GM12878 (cell line): ENCODE measurements at regions not wholly inside any gene's neighbourhood (a gene's known extent, or its start where the extent isn't known, plus 50 kb on each side); places are given as distances from the start of the nearest gene placed in this dataset.

Source experiments
- ATAC-seq: fragments of 200-7000 bp; cut with Tn5 transposase; 3 replicates; pipeline ENCODE4 v1.9.1; 2020; ENCODE audit warnings: mild to moderate bottlenecking, moderate library complexity
- BruUV-seq: library from RNA; stranded (reverse); fragments of 400-500 nt; replicated peaks from 2 replicates; lab custom pipeline; 2021; lab: Mats Ljungman, UMichigan
- CTCF ChIA-PET: fragments of 300-600 bp; sonication (Branson Sonifier 250); formaldehyde crosslinking; extraction: SDS; loops from one replicate; lab custom pipeline; 2021; ENCODE audit warnings: inconsistent platforms; lab: Yijun Ruan, JAX
- POLR2A ChIA-PET: fragments of 350-600 bp; formaldehyde crosslinking; extraction: SDS; loops from one replicate; lab custom pipeline; 2021; ENCODE audit warnings: inconsistent platforms; lab: Charles Lee
- RAD21 ChIA-PET: fragments of 300-600 bp; sonication (Branson Sonifier 250); formaldehyde crosslinking; loops from one replicate; lab custom pipeline; 2023; ENCODE audit warnings: antibody characterized with exemption; ENCODE audit not compliant: unreplicated experiment; lab: Charles Lee
- SMC1A ChIA-PET: fragments of 300-600 bp; sonication (Branson Sonifier 250); formaldehyde crosslinking; loops from one replicate; lab custom pipeline; 2023; ENCODE audit not compliant: unreplicated experiment, uncharacterized antibody; lab: Charles Lee
- DNase-seq: peaks from one replicate; pipeline ENCODE4 v3.0.0-alpha.2; 2011; ENCODE audit warnings: low read depth, low spot score
- FAIRE-seq: peaks from 3 replicates; lab custom pipeline; 2011; peaks lifted over from hg19 to GRCh38; lab: Jason Lieb, UNC
- H2AFZ ChIP-seq: 2 replicates; pipeline ENCODE4 v1.6.0; 2011; ENCODE audit warnings: low read depth, low read length, control low read depth; ENCODE audit not compliant: control insufficient read depth
- H3K27ac ChIP-seq: 2 replicates; pipeline ENCODE4 v1.5.1; 2011; ENCODE audit warnings: control low read depth; ENCODE audit not compliant: control insufficient read depth, insufficient read depth
- H3K27me3 ChIP-seq, 2 experiments: replicated peaks in 1 of 2; 2 replicates each; pipeline versions ENCODE4 v1.6.0 to v1.6.1; 2011; ENCODE audit warnings: low read length in 1 of 2; ENCODE audit not compliant: control insufficient read depth in 2 of 2, insufficient read depth in 2 of 2
- H3K36me3 ChIP-seq, 2 experiments: 2 replicates each; pipeline ENCODE4 v1.5.1; 2011; ENCODE audit warnings: low read length in 1 of 2; ENCODE audit not compliant: control insufficient read depth in 2 of 2, insufficient read depth in 2 of 2
- H3K4me1 ChIP-seq: 2 replicates; pipeline ENCODE4 v1.6.1; 2011; ENCODE audit warnings: mild to moderate bottlenecking, low read length, moderate library complexity, mixed read lengths; ENCODE audit not compliant: control insufficient read depth, insufficient read depth
- H3K4me2 ChIP-seq: 2 replicates; pipeline ENCODE4 v1.6.0; 2011; ENCODE audit warnings: control low read depth; ENCODE audit not compliant: control insufficient read depth, insufficient read depth
- H3K4me3 ChIP-seq: fragments of 200-600 bp; sonication (generic); 2 replicates; pipeline ENCODE4 v1.5.1; 2016
- H3K79me2 ChIP-seq: 2 replicates; pipeline ENCODE4 v1.6.0; 2011; ENCODE audit warnings: low read length; ENCODE audit not compliant: control insufficient read depth, insufficient read depth
- H3K9ac ChIP-seq: 2 replicates; pipeline ENCODE4 v1.8.0; 2011; ENCODE audit warnings: low read length, control low read depth, mixed read lengths; ENCODE audit not compliant: control insufficient read depth, insufficient read depth
- H3K9me3 ChIP-seq: replicated peaks from 3 replicates; pipeline ENCODE4 v1.5.1; 2011; ENCODE audit warnings: mild to moderate bottlenecking, low read length; ENCODE audit not compliant: control insufficient read depth, insufficient read depth
- H4K20me1 ChIP-seq: 2 replicates; pipeline ENCODE4 v1.6.0; 2011; ENCODE audit not compliant: control insufficient read depth, insufficient read depth
- CBX3 ChIP-seq: fragments of 200-600 bp; sonication (generic); IDR thresholded peaks from 2 replicates; pipeline ENCODE4 v1.6.1; 2016; ENCODE audit warnings: low read depth, borderline replicate concordance
- EZH2 ChIP-seq: IDR thresholded peaks from 2 replicates; pipeline ENCODE4 v1.6.1; 2012; ENCODE audit warnings: low read depth, mild to moderate bottlenecking, control low read depth, inconsistent platforms, low read length, borderline replicate concordance; ENCODE audit not compliant: control insufficient read depth
- FOS ChIP-seq: IDR thresholded peaks from 3 replicates; pipeline ENCODE4 v1.6.1; 2011; ENCODE audit warnings: borderline replicate concordance; ENCODE audit not compliant: insufficient read length; ENCODE audit errors: extremely low read depth
- KLF5 ChIP-seq: fragments of 450-650 bp; IDR thresholded peaks from 2 replicates; pipeline ENCODE4 v1.6.1; 2014; ENCODE audit warnings: mild to moderate bottlenecking; ENCODE audit not compliant: partially characterized antibody
- LARP7 ChIP-seq: fragments of 450-650 bp; IDR thresholded peaks from 2 replicates; pipeline ENCODE4 v1.6.1; 2017; ENCODE audit warnings: mild to moderate bottlenecking
- NFYA ChIP-seq: IDR thresholded peaks from 2 replicates; pipeline ENCODE4 v1.6.1; 2011; ENCODE audit warnings: low read depth, mild to moderate bottlenecking, low read length, improper control_type of control experiment, borderline replicate concordance
- PRDM15 ChIP-seq: fragments of 450-650 bp; formaldehyde crosslinking; IDR thresholded peaks from 2 replicates; pipeline ENCODE4 v1.4.0; 2020; ENCODE audit warnings: mild to moderate bottlenecking, moderate library complexity
- RBBP5 ChIP-seq: fragments of 200-600 bp; sonication (generic); conservative IDR thresholded peaks from 2 replicates; pipeline ENCODE4 v1.6.1; 2016
- SPI1 ChIP-seq: IDR thresholded peaks from 2 replicates; pipeline ENCODE4 v1.6.1; 2011; ENCODE audit warnings: low read depth, mild to moderate bottlenecking, low read length, moderate library complexity, borderline replicate concordance; ENCODE audit not compliant: insufficient read depth
- STAT3 ChIP-seq: IDR thresholded peaks from 2 replicates; pipeline ENCODE4 v1.6.1; 2011; ENCODE audit warnings: low read depth, low read length, improper control_type of control experiment
- SUZ12 ChIP-seq: fragments of 200-600 bp; sonication (generic); IDR thresholded peaks from one replicate; pipeline ENCODE4 v1.6.1; 2018; ENCODE audit warnings: antibody characterized with exemption, mild to moderate bottlenecking; ENCODE audit not compliant: unreplicated experiment
- ZSCAN29 ChIP-seq: fragments of 450-650 bp; IDR thresholded peaks from 2 replicates; pipeline ENCODE4 v1.6.1; 2017; ENCODE audit warnings: mild to moderate bottlenecking, moderate library complexity
- in situ Hi-C: fragments of 300-500 bp; cut with MboI; formaldehyde crosslinking; loops from 9 replicates; pipeline ENCODE4 v1.14.3; 2018; ENCODE audit warnings: mixed read lengths
- intact Hi-C: fragments of 100-400 bp; cut with micrococcal nuclease; formaldehyde crosslinking; loops from one replicate; pipeline ENCODE4 v1.14.2; 2022; ENCODE audit not compliant: unreplicated experiment

- no peak for TF ChIP-seq STAT3
- no peak for TF ChIP-seq NFYA
- TF ChIP-seq ZSCAN29 = no peak
- TF ChIP-seq KLF5 = no peak
These were observed 312.3 kb upstream of the LRRTM4 start (continued) for GRCh38 chr2:77834360-77835002.

GRCh38 chr2:77838441-77838840, 316.3 kb upstream of the LRRTM4 start:
- no peak for TF ChIP-seq LARP7
- no peak for TF ChIP-seq PRDM15 (CRISPR knock-in tag)
- TF ChIP-seq SUZ12 = no peak
- TF ChIP-seq RBBP5 = no peak
- TF ChIP-seq EZH2 = no peak
- TF ChIP-seq FOS = no peak
- no peak for TF ChIP-seq CBX3
- TF ChIP-seq SPI1 = no peak
- Histone ChIP-seq H3K4me2 (no peak overlapping the region), H2AFZ (no peak overlapping the region), H3K36me3 (no peaks in the 10 kb centered on the region), H3K9ac (no peak overlapping the region), H3K27ac (no peak overlapping the region), H4K20me1 (no peaks in the 10 kb centered on the region), H3K4me1 (no peaks in the 10 kb centered on the region), H3K79me2 (no peaks in the 10 kb centered on the region), H3K4me3 (no peak overlapping the region), H3K9me3 (no peaks in the 10 kb centered on the region), H3K27me3 (no peaks in the 10 kb centered on the region)
- ChIA-PET CTCF (no interaction called here), SMC1A (interaction anchor here (0.7 kb wide), 1 partner anchor 341 kb away, joined by 3 read pairs; no protein-coding TSS in a partner anchor), POLR2A (no interaction called here), RAD21 (no interaction called here)
- in situ Hi-C loops = no loop called here
- no peak for FAIRE-seq
- intact Hi-C loops = no loop called here
- ATAC-seq = no peak
- no TSS peak for BruUV-seq
- DNase-seq = no peak
